Loucy (cell line): ENCODE measurements at regions not wholly inside any gene's neighbourhood (a gene's known extent, or its start where the extent isn't known, plus 50 kb on each side); places are given as distances from the start of the nearest gene placed in this dataset.

Experiments used
- H2AFZ ChIP-seq: fragments of 200-600 bp; sonication (generic); 2 replicates; pipeline ENCODE4 v1.6.0; 2016; ENCODE audit warnings: antibody characterized with exemption, mild to moderate bottlenecking, low read length, moderate library complexity
- H3F3A ChIP-seq: fragments of 200-600 bp; 2 replicates; pipeline ENCODE4 v1.6.0; 2016; ENCODE audit warnings: antibody characterized with exemption, low read depth, mild to moderate bottlenecking
- H3K27me3 ChIP-seq: fragments of 200-600 bp; sonication (generic); 2 replicates; pipeline ENCODE4 v1.6.1; 2014; ENCODE audit warnings: low read length, mild to moderate bottlenecking; ENCODE audit not compliant: insufficient read depth, poor library complexity, severe bottlenecking
- H3K36me3 ChIP-seq: fragments of 200-600 bp; sonication (generic); 2 replicates; pipeline ENCODE4 v1.6.1; 2016; ENCODE audit warnings: low read length; ENCODE audit not compliant: insufficient read depth
- H3K4me1 ChIP-seq: fragments of 200-600 bp; sonication (generic); 2 replicates; pipeline ENCODE4 v1.5.1; 2014; ENCODE audit warnings: low read length, mild to moderate bottlenecking; ENCODE audit not compliant: insufficient read depth, poor library complexity, severe bottlenecking
- H3K4me2 ChIP-seq: fragments of 200-600 bp; sonication (generic); 2 replicates; pipeline ENCODE4 v1.6.0; 2014; ENCODE audit warnings: antibody characterized with exemption, low read length, low read depth, mild to moderate bottlenecking; ENCODE audit not compliant: poor library complexity, severe bottlenecking
- H3K4me3 ChIP-seq: fragments of 200-600 bp; sonication (generic); 2 replicates; pipeline ENCODE4 v1.5.1; 2014; ENCODE audit warnings: low read length, mild to moderate bottlenecking, mixed read lengths; ENCODE audit not compliant: poor library complexity, severe bottlenecking
- H3K79me2 ChIP-seq: fragments of 200-600 bp; sonication (generic); 2 replicates; pipeline ENCODE4 v1.6.1; 2014; ENCODE audit warnings: low read length; ENCODE audit not compliant: insufficient read depth
- H3K9ac ChIP-seq: fragments of 200-600 bp; sonication (generic); 2 replicates; pipeline ENCODE4 v1.6.0; 2014; ENCODE audit warnings: mild to moderate bottlenecking, low read depth, low read length, moderate library complexity; ENCODE audit not compliant: poor library complexity, severe bottlenecking
- H3K9me2 ChIP-seq: fragments of 200-600 bp; sonication (generic); replicated peaks from 2 replicates; pipeline ENCODE4 v1.6.1; 2016; ENCODE audit warnings: low read depth, low read length, mixed read lengths
- H3K9me3 ChIP-seq: fragments of 200-600 bp; sonication (generic); 2 replicates; pipeline ENCODE4 v1.6.1; 2014; ENCODE audit warnings: mild to moderate bottlenecking, antibody characterized with exemption, low read length, low read depth; ENCODE audit not compliant: insufficient read depth
- H4K20me1 ChIP-seq: fragments of 200-600 bp; sonication (generic); 2 replicates; pipeline ENCODE4 v1.6.0; 2014; ENCODE audit warnings: antibody characterized with exemption, low read length, mild to moderate bottlenecking; ENCODE audit not compliant: insufficient read depth, poor library complexity, severe bottlenecking
- EZH2phosphoT487 ChIP-seq: fragments of 200-600 bp; IDR thresholded peaks from 2 replicates; pipeline ENCODE4 v1.6.1; 2018; ENCODE audit warnings: antibody characterized with exemption, mild to moderate bottlenecking, moderate library complexity, borderline replicate concordance
- TF ChIP-seq, protein P1 (sequence below): fragments of 200-600 bp; sonication (generic); conservative IDR thresholded peaks from 2 replicates; pipeline ENCODE4 v1.5.1; 2014; ENCODE audit warnings: mild to moderate bottlenecking, antibody characterized with exemption, low read length

DNA sequence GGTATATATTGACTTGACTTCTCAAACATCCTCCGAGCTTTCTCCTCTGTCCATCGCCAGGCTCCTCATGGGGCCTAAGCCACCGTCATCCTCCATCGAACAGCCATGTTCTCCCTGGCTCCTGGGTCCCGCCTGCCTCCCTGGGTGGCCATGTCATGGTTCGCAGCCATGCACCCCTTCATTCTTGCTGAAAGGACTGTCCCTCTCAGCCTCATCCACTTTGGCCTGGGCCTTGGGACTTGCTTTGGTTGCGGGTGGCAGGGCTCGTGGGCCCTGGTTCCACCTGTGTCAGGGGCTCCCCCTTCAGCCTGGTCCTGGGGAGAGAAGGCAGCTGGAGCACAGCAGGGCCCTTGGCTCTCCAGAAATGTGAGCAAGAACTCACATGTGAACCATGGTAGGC lies 183.8 kb downstream of the KATNAL1 start:
- H2AFZ ChIP-seq: no peak overlapping the region
- H3K4me3 ChIP-seq: no peak overlapping the region
- H3K79me2 ChIP-seq: no peaks in the 10 kb centered on the region
- no peaks in the 10 kb centered on the region for H3K9me3 ChIP-seq
- H3K9me2 ChIP-seq: no peaks in the 10 kb centered on the region
- H3F3A ChIP-seq: peaks cover 13% of the 10 kb centered on the region
- no peaks in the 10 kb centered on the region for H4K20me1 ChIP-seq
- no peaks in the 10 kb centered on the region for H3K27me3 ChIP-seq
- no peaks in the 10 kb centered on the region for H3K36me3 ChIP-seq
- no peak overlapping the region for H3K4me2 ChIP-seq
- no peak overlapping the region for H3K9ac ChIP-seq
- TF ChIP-seq, protein P1, sequence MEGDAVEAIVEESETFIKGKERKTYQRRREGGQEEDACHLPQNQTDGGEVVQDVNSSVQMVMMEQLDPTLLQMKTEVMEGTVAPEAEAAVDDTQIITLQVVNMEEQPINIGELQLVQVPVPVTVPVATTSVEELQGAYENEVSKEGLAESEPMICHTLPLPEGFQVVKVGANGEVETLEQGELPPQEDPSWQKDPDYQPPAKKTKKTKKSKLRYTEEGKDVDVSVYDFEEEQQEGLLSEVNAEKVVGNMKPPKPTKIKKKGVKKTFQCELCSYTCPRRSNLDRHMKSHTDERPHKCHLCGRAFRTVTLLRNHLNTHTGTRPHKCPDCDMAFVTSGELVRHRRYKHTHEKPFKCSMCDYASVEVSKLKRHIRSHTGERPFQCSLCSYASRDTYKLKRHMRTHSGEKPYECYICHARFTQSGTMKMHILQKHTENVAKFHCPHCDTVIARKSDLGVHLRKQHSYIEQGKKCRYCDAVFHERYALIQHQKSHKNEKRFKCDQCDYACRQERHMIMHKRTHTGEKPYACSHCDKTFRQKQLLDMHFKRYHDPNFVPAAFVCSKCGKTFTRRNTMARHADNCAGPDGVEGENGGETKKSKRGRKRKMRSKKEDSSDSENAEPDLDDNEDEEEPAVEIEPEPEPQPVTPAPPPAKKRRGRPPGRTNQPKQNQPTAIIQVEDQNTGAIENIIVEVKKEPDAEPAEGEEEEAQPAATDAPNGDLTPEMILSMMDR: 0 out of 2 replicates have a peak, but pooled peaks have one; percentile 13
- TF ChIP-seq EZH2phosphoT487: no peak
- H3K4me1 ChIP-seq: peaks cover 68% of the 10 kb centered on the region

DNA sequence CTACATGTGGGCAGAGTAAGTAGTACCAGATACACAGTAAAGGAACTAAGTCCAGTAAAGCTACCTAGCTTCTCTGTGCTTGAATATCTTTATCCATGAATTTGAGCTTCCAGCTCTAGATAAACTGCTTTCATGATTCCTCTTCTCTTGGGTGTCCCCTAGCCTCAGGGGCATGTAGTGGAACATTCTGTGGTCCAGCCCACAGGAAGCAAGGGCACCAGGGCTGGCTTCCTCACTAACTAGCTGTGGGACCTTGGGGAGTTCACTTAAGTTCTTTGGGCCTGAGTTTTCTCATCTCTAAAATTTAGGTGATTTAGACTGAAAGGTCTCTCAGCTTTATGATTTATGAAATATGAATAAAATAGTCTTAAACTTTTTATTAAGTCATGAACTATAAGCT lies 185.7 kb downstream of the KATNAL1 start:
- H3F3A ChIP-seq: peaks cover 13% of the 10 kb centered on the region
- H3K4me1 ChIP-seq: peaks cover 65% of the 10 kb centered on the region
- peak overlapping the region; percentile 52 for H3K4me3 ChIP-seq
- TF ChIP-seq, protein P1: peak; percentile 17
- TF ChIP-seq EZH2phosphoT487: no peak
- H2AFZ ChIP-seq: no peak overlapping the region
- H3K9me2 ChIP-seq: no peaks in the 10 kb centered on the region
- H4K20me1 ChIP-seq: no peaks in the 10 kb centered on the region
- peak overlapping the region; percentile 95 for H3K4me2 ChIP-seq
- no peaks in the 10 kb centered on the region for H3K36me3 ChIP-seq
- peak overlapping the region; percentile 64 for H3K9ac ChIP-seq
- H3K9me3 ChIP-seq: no peaks in the 10 kb centered on the region
- no peaks in the 10 kb centered on the region for H3K79me2 ChIP-seq
- H3K27me3 ChIP-seq: no peaks in the 10 kb centered on the region

DNA sequence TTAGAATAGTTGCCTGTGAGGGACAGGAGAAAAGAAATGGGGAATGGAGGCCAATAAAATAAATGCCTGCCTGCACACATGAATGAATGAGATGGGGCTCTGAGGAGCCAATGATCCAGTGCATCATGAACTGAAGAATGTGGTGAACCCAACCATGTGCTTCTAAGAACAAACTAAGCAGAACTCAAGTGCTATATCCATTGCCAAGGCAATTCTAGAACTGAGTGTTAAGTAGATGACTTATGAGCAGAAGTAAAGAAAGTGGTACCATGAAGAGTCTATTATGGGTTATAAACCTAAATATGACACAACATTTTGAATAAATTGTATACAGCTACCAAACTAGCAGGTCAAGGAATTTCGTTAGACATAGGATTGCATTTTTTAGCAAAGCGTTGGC lies 186.1 kb downstream of the KATNAL1 start:
- TF ChIP-seq, protein P1: no peak
- TF ChIP-seq EZH2phosphoT487: no peak
- Histone ChIP-seq H3K36me3 (no peaks in the 10 kb centered on the region), H3K79me2 (no peaks in the 10 kb centered on the region), H3K4me2 (peak overlapping the region; percentile 95), H2AFZ (no peak overlapping the region), H3K4me3 (peak overlapping the region; percentile 52), H3F3A (peaks cover 13% of the 10 kb centered on the region), H3K9me2 (no peaks in the 10 kb centered on the region), H3K9me3 (no peaks in the 10 kb centered on the region), H3K4me1 (peaks cover 61% of the 10 kb centered on the region), H3K27me3 (no peaks in the 10 kb centered on the region), H3K9ac (peak overlapping the region; percentile 64), H4K20me1 (no peaks in the 10 kb centered on the region)
